Right renal pelvis (tissue), 4 donors: ENCODE measurements at regions not wholly inside any gene's neighbourhood (a gene's known extent, or its start where the extent isn't known, plus 50 kb on each side); places are given as distances from the start of the nearest gene placed in this dataset.

Experiments
- DNase-seq, 4 donors: peaks; one replicate each; pipeline ENCODE4 v3.0.0-alpha.2; 2013; ENCODE audit warnings: low read depth in 4 of 4, low spot score in 3 of 4, missing footprints in 1 of 4

GRCh38 chr16:54389836-54390494 lies 103.4 kb upstream of the IRX3 start:
- DNase-seq: no peak

GRCh38 chr16:54385141-54385540 lies 98.6 kb upstream of the IRX3 start:
- DNase-seq: peak in 2 of 4 donors; percentile 27 to 29

GRCh38 chr16:54381601-54382313 lies 95.2 kb upstream of the IRX3 start:
- DNase-seq: no peak

GRCh38 chr16:54375071-54375470 lies 88.5 kb upstream of the IRX3 start:
- no peak for DNase-seq

- no peak for DNase-seq
Measured at GRCh38 chr16:54373534-54374520, 87.2 kb upstream of the IRX3 start.

- no peak for DNase-seq
Measured at GRCh38 chr16:54370278-54371040, 83.9 kb upstream of the IRX3 start.

GRCh38 chr16:54369861-54370260 lies 83.3 kb upstream of the IRX3 start:
- no peak for DNase-seq

GRCh38 chr16:54366943-54367342 lies 80.4 kb upstream of the IRX3 start:
- DNase-seq: no peak

- no peak for DNase-seq
Measured at GRCh38 chr16:54365990-54366634, 79.5 kb upstream of the IRX3 start.

GRCh38 chr16:54363766-54364165 lies 77.2 kb upstream of the IRX3 start:
- no peak for DNase-seq

GRCh38 chr16:54362591-54363206 lies 76.1 kb upstream of the IRX3 start:
- DNase-seq: no peak

GRCh38 chr16:54361246-54361645 lies 74.7 kb upstream of the IRX3 start:
- no peak for DNase-seq

- DNase-seq: no peak
Measured at GRCh38 chr16:54360681-54361080, 74.1 kb upstream of the IRX3 start.

GRCh38 chr16:54359555-54359954 lies 73.0 kb upstream of the IRX3 start:
- no peak for DNase-seq

GRCh38 chr16:54359081-54359480 lies 72.5 kb upstream of the IRX3 start:
- DNase-seq: no peak

- no peak for DNase-seq
Measured at GRCh38 chr16:54356391-54356790, 69.8 kb upstream of the IRX3 start.

- no peak for DNase-seq
Measured at GRCh38 chr16:54355251-54355650, 68.7 kb upstream of the IRX3 start.

- DNase-seq: no peak
Measured at GRCh38 chr16:54353097-54353496, 66.5 kb upstream of the IRX3 start.

GRCh38 chr16:54351171-54351570 lies 64.6 kb upstream of the IRX3 start:
- DNase-seq: no peak

- DNase-seq: no peak
Measured at GRCh38 chr16:54347961-54348360, 61.4 kb upstream of the IRX3 start.
